Omental fat pad (tissue), 3 donors: ENCODE measurements at regions not wholly inside any gene's neighbourhood (a gene's known extent, or its start where the extent isn't known, plus 50 kb on each side); places are given as distances from the start of the nearest gene placed in this dataset.

Experiments
- ATAC-seq: fragments of 150-250 bp; one replicate; pipeline ENCODE4 v1.9.1; 2016; ENCODE audit warnings: mild to moderate bottlenecking, moderate library complexity; ENCODE audit not compliant: low FRiP score
- DNase-seq: peaks from one replicate; pipeline ENCODE4 v3.0.0-alpha.2; 2019; ENCODE audit warnings: low spot score
- TF ChIP-seq, protein P1 (sequence below), 3 donors: fragments of 450-650 bp; IDR thresholded peaks; one replicate each; pipeline ENCODE4 v1.5.1; 2016 to 2017; ENCODE audit warnings: antibody characterized with exemption in 3 of 3, mild to moderate bottlenecking in 3 of 3, moderate library complexity in 2 of 3

DNA sequence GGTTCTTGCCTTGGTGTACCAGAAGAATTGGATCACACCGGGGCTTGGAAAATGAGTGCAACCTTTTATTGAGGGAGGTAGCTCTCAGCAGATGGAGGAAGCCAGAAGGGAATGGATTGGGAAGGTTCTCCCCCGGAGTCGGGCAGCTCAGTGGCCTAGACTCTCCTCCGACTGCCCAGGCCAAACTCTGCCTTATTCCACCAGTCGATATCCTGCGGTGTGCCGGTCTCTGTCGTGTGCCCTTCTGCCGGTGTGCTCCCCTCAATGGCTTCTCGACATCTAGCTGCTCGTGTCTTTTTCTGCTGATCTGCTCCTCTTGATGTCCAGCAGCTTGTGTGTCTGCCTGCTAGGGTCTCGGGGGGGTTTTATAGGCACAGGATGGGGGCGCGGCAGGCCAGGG, 87.4 kb upstream of the CCL21 start:
- no peak for DNase-seq
- ATAC-seq: no peak
- TF ChIP-seq, protein P1, sequence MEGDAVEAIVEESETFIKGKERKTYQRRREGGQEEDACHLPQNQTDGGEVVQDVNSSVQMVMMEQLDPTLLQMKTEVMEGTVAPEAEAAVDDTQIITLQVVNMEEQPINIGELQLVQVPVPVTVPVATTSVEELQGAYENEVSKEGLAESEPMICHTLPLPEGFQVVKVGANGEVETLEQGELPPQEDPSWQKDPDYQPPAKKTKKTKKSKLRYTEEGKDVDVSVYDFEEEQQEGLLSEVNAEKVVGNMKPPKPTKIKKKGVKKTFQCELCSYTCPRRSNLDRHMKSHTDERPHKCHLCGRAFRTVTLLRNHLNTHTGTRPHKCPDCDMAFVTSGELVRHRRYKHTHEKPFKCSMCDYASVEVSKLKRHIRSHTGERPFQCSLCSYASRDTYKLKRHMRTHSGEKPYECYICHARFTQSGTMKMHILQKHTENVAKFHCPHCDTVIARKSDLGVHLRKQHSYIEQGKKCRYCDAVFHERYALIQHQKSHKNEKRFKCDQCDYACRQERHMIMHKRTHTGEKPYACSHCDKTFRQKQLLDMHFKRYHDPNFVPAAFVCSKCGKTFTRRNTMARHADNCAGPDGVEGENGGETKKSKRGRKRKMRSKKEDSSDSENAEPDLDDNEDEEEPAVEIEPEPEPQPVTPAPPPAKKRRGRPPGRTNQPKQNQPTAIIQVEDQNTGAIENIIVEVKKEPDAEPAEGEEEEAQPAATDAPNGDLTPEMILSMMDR (IDR thresholded peaks at IDR 0.05): no peak

DNA sequence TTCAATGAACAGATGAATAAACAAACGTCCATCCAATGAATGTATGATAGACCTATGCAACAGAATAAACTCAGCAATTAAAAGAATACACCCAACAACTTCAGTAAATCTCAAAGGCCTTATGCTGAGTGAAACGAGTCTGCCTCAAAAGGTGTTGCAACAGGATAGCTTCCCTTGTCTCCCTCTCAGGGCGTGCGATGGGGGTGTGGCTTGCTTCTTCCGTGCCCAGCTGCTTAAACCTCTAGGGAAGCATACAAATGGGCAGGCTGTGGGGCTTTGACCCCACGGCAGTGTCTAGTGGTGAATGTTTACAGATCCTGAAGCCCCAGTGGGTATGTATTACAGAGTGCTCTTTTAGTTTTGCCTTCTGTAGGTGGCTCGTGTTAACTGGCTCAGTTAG, 87.0 kb upstream of the CCL21 start:
- TF ChIP-seq, protein P1 (IDR thresholded peaks at IDR 0.05): no peak
- ATAC-seq (no peak), DNase-seq (no peak)

GRCh38 chr9:34793428-34793827, 83.5 kb upstream of the CCL21 start:
- ATAC-seq (no peak), DNase-seq (no peak)
- TF ChIP-seq, protein P1 (IDR thresholded peaks at IDR 0.05): no peak

DNA sequence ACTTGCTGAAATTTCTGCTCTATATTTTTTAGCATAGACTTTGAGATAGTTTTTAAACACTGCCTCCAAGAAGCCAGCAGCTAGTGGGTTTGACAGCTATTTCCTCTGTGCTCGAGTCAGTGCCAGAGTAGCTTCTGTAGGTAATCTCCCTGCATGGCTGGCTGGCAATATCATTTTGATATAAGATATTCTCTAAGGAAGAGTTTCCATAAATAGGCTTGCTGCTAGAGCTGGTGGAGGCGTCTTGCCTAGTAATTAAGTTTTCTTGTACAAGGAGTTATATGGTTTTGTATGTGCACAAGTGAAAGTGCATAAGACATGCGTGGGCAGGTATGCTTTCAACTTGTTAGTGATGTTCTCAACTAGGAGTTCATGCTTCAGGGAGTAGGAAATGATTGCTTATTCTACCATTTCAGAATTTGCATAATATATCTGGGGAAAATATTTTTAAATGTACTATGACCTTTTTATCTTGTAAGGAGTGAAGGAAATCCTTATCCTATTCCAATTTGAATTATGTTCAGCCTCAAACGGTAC, 74.1 kb upstream of the CCL21 start:
- TF ChIP-seq, protein P1 (IDR thresholded peaks at IDR 0.05): no peak
- ATAC-seq (no peak), DNase-seq (no peak)

DNA sequence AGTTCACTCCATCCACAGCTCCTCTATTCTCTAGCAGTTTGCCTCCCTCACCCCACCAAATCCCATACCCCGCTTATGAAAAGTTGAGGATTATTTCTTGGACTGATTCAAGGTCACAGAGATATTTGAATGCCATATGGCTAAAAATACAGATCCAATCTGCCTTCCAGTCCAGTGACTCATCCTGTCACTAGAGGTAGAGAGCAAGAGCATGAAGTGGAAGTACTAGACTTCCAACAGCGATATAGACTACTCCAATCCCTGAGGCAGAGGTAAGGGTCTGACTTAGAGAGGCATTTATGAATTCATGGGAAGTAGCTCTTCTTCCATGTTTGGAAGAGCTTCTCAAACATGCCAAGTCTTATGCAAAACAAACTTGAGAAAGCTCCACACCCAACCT, 72.4 kb upstream of the CCL21 start:
- TF ChIP-seq, protein P1 (IDR thresholded peaks at IDR 0.05): no peak
- ATAC-seq: no peak
- DNase-seq: no peak

DNA sequence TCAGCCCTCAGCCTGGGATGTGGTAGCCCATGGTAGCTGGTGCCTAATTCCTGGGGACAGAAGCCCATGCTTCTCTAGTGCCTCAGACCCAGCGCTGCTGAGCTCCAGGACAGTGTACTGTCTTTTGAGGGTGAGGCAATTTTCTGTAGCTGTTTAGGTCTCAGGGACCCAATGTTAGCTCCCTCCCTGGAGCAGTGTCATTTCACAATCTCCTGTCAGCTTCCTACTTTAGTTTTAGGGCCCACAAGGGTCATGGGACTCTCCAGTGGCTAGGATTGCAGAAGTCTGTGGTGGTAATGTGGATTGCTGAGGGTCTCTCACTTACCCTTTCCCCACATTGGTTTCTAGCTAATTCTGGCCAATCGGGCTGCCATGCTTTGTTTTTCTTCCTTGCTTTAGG, 67.7 kb upstream of the CCL21 start:
- no peak for DNase-seq
- no peak for ATAC-seq
- TF ChIP-seq, protein P1 (IDR thresholded peaks at IDR 0.05): no peak

DNA sequence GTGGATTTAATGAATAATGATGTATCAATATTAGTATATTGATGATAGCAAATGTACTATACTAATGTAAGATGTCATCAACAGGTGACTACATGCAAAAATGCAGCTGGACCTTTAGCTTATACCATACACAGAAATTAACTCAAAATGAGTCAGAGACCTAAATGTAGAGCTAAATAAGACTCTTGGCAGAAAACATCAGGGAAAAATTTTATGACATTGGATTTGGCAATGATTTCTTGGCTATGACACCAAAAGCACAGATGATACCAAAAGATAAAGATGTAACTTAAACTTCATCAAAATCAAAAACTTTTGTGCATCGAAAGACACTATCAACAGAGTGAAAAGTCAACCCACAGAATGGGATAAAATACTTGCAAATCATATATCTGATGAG, 64.0 kb upstream of the CCL21 start:
- ATAC-seq: no peak
- DNase-seq: no peak
- TF ChIP-seq, protein P1 (IDR thresholded peaks at IDR 0.05): no peak
